Fibroblast of skin of right biceps (primary cell): ENCODE measurements at regions not wholly inside any gene's neighbourhood (a gene's known extent, or its start where the extent isn't known, plus 50 kb on each side); places are given as distances from the start of the nearest gene placed in this dataset.

Experiments
- DNase-seq: peaks from one replicate; pipeline ENCODE4 v3.0.0-alpha.2; 2013

DNA sequence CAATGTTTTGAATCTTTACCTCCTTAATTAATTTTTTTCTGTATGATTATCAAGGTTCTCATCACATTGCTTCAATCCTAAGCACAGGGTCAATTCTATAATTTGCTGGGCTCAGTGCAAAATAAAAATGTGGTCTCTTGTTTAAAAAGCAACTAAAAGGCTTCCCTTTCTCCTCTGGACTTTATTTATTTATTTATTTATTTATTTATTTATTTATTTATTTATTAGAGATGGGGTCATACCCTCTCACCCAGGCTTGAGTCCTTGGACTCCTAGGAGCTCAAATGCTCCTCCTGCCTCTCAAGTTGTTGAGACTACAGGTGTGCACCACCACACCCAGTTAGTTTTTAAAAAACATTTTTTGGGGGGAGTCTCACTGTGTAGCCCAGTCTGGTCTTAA is 710.1 kb upstream of the REG3G start:
- no peak for DNase-seq

DNA sequence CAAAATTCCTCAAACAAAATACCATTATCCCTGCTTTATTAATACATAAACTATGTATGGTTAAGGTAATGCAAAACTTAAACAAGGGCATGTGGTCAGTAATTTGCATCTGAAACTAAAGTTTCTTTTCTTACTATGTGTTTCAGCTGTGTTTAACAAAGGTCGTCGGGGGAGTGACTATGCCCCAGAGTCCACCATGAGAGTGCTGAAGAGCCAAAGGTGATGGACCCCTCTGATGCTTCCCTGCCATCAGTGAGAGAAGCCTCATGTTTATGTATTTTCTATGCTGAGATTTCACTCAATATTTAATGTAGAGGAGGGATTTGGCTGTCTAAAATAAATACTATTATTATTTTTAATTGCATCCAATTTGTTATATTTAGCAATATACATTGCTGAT is 707.2 kb upstream of the REG3G start:
- no peak for DNase-seq

DNA sequence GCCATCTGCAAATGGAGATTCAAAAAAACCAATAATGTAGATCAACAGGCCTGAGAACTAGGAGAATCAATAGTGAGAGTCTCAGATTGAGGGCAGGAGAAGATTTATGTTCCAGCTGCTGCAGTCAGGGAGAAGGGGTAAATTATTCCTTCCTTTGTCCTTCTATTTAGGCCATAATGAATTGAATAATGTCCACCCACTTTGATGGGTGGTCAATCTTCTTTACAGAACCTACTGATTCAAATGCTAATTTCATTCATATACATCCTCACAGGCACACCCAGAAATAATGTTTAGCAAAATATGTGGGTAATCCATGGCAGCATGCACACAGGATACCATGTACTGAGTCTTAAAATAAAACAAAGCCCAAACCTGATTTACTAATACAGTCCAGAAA is 695.3 kb upstream of the REG3G start:
- DNase-seq: no peak

DNA sequence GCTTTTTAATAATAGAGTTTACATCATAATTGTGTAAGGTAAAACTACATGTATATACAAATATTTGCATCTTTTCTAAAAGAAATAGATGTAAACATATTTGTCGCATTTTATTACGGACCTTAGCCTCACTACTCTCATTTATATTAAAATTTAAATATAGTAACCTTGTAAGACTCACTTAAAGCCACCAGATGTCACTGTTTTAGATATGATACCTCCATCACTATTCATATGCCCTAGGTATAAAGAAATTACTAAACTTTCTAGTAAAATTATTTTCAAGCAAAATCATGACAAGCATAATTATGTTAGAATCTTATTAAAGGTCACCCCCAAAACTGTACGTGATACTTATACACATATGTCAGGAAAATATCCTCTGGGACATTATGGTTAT is 674.3 kb upstream of the REG3G start:
- no peak for DNase-seq

DNA sequence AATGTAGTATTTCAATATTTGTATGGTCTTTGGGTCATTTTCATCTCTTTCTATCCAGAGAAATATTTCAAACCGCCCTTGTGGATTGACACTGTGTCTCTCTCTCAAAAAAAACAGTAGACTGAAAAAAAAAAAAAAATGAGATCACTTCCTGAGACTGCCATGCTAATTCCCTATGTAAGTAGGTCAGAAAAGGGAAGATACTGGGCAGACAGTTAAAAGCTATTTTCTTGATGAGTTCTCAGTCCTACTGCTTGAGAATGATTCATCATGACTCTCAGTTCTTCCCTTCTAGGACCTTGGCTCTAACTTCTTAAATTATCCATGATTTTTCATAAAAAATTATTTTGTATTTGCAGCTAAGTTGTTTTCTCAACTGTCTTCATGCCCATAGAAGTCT is 672.3 kb upstream of the REG3G start:
- DNase-seq: no peak

DNA sequence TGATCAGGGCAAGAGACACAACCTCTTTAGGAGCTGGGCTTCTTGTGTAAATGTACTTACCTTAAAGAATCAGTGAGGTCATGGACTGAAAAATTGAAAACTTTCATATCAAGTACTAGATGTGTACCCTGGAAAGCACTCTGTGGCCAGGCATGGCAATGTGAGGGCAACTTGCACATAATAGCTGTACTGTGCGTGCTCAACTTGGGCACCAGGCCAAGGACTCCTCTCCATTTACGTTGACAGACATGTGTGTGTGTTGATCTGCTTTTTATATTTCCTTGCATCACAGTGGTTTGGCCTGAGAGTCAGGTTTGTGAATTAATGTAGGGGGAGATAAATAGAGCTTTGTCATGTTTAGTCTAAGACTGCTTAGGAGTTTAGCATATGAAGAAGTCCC is 669.5 kb upstream of the REG3G start:
- DNase-seq: no peak

DNA sequence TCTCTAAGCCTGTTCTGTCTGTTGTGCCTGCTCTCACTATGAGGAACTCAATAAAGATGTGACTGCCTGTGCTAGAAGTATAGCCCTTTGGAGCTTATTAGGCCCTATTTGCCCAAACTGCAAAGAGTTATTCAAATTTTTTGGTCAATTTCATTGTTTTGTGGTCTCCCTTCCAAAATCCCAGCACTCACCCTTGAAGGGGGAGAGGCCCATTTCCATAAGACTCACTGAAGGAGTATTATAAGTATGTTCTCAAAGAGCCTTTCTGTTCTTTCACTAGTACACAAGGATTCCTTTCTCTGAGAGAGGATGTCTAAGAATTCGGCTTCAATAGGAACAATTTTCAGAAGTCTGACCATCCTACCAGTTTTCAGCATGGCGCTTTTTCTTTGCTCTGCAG is 641.9 kb upstream of the REG3G start:
- no peak for DNase-seq

DNA sequence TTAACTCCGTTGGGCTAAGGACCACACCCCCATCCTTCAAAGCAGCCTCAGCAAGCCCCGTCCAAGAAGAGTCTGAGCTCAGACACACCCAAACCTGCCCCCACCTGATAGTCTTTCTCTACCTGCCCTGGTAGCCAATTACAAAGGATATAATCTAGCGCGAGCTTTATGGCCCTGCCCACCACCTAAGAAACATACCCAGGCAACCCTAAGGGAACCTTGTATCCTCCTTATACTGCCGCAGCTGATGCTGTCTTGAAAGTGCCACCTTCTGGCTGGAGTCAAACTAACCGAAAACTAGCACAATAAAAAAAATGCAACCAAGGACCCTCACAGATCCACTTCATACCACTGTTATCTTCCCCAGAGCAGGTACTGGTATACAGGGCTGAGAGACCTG is 628.3 kb upstream of the REG3G start:
- DNase-seq: no peak

DNA sequence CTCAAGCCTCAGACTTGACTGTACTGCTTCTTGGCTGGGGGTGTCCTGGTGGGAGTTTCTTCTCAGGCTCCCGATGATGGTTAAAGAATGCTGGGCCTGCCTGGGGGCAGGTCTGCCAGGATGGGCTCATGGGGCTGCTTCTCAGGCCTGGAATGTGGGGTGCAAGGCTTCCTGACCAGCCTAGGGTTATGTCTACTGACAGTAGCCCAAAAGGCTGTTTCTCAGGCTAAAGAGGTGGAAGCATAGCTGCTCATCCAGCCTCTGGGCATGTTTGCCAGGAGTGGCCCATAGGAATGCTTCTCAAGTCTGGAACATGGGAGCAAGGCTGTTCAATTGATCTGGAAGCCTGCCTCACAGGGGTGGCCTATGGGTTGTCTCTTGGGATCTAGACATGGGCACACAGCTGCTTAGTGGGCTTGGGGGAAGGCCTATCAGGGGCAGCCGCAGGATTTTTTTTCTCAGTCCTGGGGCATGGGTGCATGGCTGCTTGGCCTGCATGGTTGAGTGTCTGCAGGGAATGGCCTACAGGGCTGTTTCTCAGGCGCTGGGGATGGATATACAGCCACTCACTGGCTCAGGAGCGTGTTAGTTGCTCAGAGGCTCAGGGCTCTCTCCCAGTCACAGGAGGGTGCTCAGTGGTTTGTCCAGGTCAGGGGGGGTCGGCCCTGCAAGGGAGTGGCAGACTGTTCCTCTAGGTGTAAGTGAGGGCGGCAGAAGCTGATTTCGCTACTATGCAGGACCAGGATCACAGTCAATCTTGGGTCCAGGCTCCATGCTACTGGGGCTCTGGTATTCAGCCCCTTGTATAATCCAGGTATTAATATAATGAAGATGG is 617.3 kb upstream of the REG3G start:
- DNase-seq: no peak

DNA sequence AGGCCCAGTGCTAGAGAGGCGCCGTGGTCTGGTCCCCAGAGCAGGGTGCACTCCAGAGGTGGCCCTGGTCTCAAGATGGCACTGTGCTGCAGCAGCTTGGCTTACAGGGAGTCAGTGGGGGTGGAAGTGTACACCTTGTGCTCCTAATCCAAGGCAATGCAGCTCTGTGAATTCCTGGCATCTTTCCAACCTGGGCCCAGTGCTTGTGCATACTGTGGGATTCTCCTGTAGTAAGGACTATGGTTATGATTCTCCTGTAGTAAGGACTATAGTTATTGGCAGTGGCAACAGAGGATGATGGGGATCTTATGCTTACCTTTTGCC is 616.7 kb upstream of the REG3G start:
- no peak for DNase-seq

DNA sequence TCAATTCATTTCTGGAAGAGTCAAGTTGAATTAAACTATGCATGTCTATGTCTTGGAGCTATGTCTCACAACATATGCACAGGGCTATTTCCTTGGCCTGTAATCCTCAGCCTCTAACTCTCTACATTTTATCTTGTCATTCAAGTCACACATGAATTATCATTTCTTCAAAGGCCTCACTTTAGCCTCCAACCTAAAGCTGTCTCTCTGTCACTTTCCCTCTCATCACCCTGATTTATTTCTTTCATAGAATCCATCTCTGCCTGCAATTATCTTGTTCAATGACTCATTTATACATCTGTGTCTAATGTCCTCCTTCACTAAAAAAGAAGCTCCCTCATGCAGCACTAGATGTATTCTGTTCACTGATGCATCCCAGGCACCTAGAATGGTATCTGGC is 614.2 kb upstream of the REG3G start:
- DNase-seq: no peak

DNA sequence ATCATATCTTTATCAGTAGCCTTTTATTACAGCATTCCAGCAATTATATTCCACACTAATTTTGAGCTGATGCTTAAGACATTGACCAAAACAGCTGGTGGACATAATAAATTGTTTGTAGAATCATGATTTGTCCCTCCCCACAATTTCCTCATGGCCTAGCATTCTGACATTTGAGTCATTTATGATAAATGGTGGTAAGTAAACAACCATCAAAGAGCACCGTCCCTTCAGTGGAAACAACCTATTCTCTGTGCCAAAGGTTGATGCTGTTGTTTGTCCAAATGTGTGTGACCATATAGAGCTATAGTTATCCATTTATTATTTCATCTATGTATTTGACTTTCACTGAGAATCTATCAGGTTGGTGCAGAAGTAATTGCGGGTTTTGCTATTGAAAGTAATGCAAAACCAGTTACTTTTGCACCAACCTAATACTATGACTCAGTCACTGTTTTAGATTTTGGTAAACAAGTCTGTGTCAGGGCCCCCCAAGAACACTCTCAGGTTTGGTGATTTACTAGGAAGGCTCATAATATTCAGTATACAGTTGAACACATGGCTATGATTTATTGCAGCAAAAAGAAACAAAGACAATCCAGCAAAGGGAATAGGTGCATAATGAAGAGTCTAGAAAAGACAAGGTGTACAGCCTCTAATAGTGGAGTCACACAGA is 608.7 kb upstream of the REG3G start:
- DNase-seq: no peak

DNA sequence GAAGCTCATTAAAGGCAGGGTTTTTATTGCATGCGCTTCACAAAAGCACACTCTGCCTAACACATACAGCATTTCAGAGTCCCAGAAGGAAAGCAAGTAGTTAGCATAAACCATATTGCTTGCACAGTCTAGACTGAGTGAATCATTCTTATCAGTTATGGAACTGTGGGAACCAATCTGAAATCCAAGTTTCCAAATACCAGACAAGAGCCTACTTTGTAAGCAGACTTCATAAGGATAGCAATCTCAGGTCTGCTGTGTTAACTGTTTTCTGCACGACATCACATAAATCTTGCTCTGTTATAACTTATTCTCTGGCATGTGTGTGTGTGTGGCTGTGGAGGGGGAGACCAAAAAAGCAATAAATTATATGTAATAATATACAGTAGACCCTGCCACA is 608.1 kb upstream of the REG3G start:
- DNase-seq: no peak

DNA sequence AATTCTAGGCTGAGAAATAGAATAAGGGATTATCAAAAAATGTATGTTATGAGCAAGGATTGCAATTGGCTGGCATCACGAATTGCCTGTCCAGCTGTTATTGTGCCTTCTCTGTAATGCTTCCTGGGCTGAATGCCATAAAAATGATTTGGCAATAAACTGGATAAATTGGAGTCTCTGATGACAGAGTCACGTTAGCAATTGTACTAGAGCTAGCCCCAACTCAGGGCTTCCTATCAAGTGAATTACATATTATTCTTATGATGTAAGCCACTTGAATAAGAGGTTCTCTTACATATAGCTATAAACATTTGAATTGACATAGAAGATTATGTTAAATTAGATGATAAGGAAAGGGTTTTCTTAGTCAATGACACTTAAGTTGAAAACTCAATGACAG is 607.5 kb upstream of the REG3G start:
- peak; percentile 1 for DNase-seq

DNA sequence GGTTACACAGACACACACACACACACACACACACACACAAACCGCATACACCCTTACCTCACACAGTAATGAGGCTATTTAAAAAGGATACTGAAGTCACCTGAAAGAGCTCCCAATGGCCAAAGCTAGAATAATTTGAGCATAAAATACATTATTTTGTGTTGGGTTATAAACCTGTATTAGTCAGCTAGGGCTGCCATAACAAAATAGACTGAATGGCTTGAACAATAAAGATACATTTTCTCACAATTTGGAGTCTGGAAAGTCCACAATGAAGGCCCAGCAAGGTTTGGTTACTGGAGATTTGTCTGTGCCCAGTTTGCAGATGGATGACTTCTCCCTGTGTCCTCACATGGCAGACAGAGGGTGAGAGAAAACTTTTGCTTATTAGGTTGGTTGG is 605.4 kb upstream of the REG3G start:
- no peak for DNase-seq

DNA sequence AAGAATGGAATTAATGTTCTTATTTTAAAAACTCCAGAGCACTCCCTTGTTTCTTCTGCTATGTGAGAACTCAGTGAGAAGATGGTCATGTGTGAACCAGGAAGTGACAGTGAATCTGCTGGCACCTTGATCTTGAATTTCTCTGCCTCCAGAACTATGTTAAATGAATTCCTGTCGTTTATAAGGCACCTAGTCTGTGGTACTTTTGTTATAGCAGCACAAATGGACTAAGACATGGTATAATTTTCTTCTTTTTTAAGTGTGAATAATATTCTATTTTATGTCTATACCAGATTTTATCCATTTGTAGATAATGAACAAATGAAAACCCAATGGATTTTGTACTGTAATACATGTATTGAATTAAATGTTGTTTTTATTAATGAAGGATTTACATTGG is 601.9 kb upstream of the REG3G start:
- no peak for DNase-seq

DNA sequence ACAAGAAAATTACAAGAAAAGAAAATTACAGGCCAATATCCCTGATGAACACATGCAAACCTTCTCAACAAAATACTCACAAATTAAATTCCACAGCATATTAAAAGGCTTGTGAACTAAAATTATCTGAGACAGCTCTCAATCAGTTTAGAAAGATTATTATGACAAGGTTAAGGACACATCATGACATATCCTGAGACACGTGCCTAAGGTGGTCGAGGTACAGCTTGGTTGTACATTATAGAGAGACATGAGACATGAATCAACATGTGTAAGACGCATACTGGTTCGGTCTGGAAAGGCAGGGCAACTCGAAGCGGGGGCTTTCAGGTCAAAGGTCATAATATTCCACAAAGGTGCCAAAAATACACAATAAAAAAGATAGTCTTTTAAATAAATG is 598.3 kb upstream of the REG3G start:
- no peak for DNase-seq

DNA sequence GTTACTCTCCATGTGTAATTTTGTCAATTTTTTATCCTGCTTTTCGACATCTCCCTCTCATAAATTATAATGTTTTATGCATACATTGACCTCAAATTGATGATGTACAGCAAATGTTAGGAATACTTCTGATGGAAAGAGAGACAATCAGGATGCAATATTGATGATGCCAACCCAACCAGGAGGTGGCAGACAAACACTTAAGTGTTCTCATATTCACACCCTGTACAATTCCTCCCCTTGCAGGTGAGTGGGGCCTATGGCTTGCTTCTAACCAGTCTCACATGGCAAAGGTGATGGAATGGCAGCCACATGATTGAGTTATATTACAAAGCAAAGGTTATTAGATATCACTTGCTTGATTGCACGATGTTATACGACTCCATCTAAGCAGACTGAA is 594.3 kb upstream of the REG3G start:
- no peak for DNase-seq

DNA sequence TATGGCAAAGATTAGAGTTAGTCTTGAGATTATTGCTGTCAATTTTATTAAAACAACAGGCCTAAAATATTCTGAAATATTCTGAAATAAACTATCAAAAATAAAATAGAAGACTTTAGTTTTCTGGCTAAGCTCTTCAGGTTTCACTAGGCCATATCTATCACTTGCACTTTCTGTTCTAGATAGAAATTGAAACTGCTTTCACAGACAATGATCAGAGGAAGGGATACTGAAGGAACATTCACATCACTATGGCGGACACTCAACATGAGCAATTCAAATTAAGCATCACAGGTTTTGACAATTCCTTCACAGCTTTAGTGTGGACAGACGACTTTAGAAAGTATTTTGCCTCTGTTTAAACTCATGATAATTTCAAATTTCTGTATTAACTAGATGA is 586.4 kb upstream of the REG3G start:
- DNase-seq: no peak

DNA sequence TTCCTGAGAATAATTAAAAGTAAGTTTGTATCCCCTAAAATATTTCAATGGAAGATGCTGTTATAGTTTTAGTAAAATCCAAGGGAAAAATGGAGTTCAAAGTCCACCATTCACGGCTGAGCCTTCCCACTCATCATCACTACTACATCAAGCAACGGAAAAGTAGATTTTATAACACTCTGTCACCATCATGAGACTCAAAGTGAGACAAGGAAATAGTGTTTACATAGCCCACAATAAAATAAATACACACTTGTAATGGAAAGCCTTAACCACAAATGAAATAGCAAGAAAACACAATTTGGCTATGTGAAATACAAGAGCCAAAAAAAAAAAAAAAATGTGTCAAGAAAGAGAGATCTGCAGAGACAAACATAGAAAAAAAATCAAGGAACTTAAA is 569.9 kb upstream of the REG3G start:
- no peak for DNase-seq

DNA sequence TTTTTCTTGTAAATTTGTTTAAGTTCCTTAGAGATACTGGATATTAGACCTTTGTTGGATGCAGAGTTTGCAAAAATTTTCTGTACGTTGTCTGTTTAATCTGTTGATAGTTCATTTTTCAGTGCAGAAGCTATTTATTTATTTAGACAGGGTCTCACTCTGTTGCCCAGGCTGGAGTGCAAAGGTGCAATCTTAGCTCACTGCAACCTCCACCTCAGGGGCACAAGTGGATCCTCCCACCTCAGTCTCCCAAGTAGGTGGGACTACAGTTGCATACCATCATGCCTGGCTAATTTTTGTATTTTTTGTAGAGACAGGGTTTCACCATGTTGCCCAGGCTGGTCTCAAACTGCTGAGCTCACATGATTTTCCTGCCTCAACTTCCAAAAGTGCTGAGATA is 568.2 kb upstream of the REG3G start:
- no peak for DNase-seq

DNA sequence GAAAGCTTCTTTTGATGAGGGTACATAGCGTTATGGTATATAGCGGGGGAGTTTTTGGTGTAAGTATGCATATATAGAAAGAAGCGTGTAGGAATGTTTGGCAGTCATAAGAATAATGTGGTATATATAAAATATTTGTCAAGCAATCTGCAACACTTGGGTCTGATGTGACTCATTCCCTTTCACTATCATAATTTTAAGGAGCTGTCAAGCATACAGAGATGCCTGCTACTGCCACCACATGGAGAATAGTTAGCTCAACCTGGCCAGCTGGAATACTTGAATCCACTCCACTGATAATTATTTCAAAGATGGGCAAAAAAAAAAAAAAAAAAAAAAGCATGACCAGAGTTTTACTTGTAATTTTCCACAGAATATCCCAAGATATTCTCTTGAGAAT is 559.8 kb upstream of the REG3G start:
- DNase-seq: no peak

DNA sequence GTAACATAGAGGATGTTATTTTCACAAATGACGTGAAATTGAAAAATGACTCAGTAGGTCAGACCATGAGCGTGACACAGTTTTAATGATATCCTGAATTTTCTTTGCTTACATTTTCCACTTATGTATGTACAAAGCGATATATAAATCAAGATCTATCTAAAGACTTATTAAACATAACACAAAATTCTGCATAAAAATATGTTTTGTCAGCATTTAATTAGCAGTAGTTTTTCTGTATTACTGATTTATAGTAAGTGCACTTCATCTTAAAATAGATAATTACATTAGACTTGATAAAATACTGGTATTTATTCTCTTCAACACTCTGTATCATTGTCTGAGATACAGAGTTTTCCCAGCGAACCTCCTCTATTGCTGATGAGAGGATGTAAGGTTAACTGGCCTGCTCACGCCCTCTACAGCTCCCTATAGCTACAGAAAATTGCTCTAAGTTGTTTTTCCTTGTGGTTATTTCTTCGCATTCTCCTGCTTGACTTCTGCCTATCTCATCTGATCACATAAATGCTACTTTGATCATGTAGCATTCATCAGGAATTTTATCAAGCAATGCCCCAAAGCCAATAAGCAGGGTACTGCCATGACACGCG is 548.8 kb upstream of the REG3G start:
- DNase-seq: no peak

DNA sequence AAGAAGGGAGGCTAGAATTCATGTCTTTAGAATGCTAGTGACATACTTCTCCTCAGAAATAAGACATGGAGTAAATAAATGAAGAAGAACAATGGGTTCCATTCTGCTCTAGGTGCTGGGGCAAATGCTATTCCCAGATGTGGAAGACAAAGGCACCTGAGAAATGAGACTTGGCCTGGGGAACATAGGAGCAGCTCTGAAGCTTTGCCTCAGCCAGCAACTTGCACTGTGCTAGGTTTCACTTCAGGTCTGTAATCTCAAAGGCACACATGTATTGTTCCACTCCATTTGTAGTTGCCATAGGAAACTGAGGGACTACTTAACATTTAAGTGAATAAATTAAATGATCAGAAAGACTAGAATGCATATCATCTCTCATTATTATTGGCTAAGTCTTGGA is 538.9 kb upstream of the REG3G start:
- no peak for DNase-seq

DNA sequence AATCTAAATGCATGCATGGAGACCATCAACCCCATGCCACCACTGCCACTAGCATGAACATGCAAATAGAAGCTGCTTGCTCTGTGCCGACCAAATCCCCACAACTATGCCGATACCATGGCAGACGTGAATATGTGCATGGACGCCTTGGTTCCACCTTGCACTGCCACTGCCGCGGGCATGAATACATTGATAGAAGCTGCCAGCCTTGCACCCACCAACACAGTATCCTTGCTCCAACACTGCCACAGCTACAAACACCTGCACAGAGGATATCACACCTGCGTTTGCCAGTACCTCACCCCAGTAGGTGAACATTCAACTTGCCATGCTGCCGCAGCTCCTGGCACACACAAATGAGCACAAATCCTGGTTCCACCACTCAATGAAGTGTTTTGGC is 527.4 kb upstream of the REG3G start:
- DNase-seq: no peak
